ENCODE measurements at regions not wholly inside any gene's neighbourhood (a gene's known extent, or its start where the extent isn't known, plus 50 kb on each side); places are given as distances from the start of the nearest gene placed in this dataset.

GRCh38 chr14:49016381-49016780, 569.8 kb downstream of the RPS29 start (continued):
- TF ChIP-seq PRDM6 (tag by site-specific recombination; IDR thresholded peaks at IDR 0.05), result no peak

GRCh38 chr14:49014476-49014875, 571.7 kb downstream of the RPS29 start:
- POLR2A ChIA-PET, result interaction anchor here (0.6 kb wide), 1 partner anchor 38 kb away, joined by 4 read pairs; no protein-coding TSS in a partner anchor
- Histone ChIP-seq H3K36me3 (ENCODE audit: control insufficient read depth in 2 of 2, insufficient read depth in 1 of 2, low read length in 2 of 2) (no peaks in the 10 kb centered on the region), H3K4me1 (ENCODE audit: control insufficient read depth, insufficient read depth, low read length) (no peaks in the 10 kb centered on the region), H3K27ac (ENCODE audit: extremely low read depth, low read depth, low read length) (no peak overlapping the region), H3K9me3 (ENCODE audit: control insufficient read depth, insufficient read depth, low read depth, low read length) (no peaks in the 10 kb centered on the region), H3K4me3 (ENCODE audit: low read depth, low read length) (no peak overlapping the region)
- TF ChIP-seq ZNF610 (tag by site-specific recombination; IDR thresholded peaks at IDR 0.05; ENCODE audit: borderline replicate concordance) (no peak), ZNF514 (tag by site-specific recombination; IDR thresholded peaks at IDR 0.05) (no peak), YY2 (tag by site-specific recombination; IDR thresholded peaks at IDR 0.05) (no peak), ZNF561 (tag by site-specific recombination; IDR thresholded peaks at IDR 0.05; ENCODE audit: borderline replicate concordance) (no peak), ZNF248 (tag by site-specific recombination; IDR thresholded peaks at IDR 0.05) (no peak), ZSCAN16 (tag by site-specific recombination; IDR thresholded peaks at IDR 0.05) (no peak), ZSCAN23 (tag by site-specific recombination; IDR thresholded peaks at IDR 0.05) (no peak), ZNF280D (tag by site-specific recombination; IDR thresholded peaks at IDR 0.05) (no peak), ZBTB11 (tag by site-specific recombination; conservative IDR thresholded peaks at IDR 0.05; ENCODE audit: low read depth) (no peak), ZNF48 (tag by site-specific recombination; IDR thresholded peaks at IDR 0.05) (no peak), ZNF394 (tag by site-specific recombination; IDR thresholded peaks at IDR 0.05; ENCODE audit: borderline replicate concordance) (no peak), ZNF791 (tag by site-specific recombination; IDR thresholded peaks at IDR 0.05) (no peak), ZNF169 (tag by site-specific recombination; IDR thresholded peaks at IDR 0.05) (no peak)
- CTCF ChIA-PET, result no interaction called here

- POLR2A ChIA-PET, result no interaction called here
- no peak for TF ChIP-seq ZNF391 (tag by site-specific recombination; IDR thresholded peaks at IDR 0.05; ENCODE audit: borderline replicate concordance, low read depth)
- no peak for TF ChIP-seq PRDM10 (tag by site-specific recombination; IDR thresholded peaks at IDR 0.05)
- TF ChIP-seq ZNF221 (tag by site-specific recombination; IDR thresholded peaks at IDR 0.05; ENCODE audit: borderline replicate concordance), result no peak
- TF ChIP-seq REPIN1 (tag by site-specific recombination; IDR thresholded peaks at IDR 0.05; ENCODE audit: low read depth), result no peak
- no peak for TF ChIP-seq ZNF155 (tag by site-specific recombination; IDR thresholded peaks at IDR 0.05)
- no peak for TF ChIP-seq SCRT2 (tag by site-specific recombination; IDR thresholded peaks at IDR 0.05)
- no peak for TF ChIP-seq ZNF426 (tag by site-specific recombination; IDR thresholded peaks at IDR 0.05)
- TF ChIP-seq ZNF548 (tag by site-specific recombination; IDR thresholded peaks at IDR 0.05), result no peak
- TF ChIP-seq ZNF121 (tag by site-specific recombination; IDR thresholded peaks at IDR 0.05), result no peak
- TF ChIP-seq YY1 (tag by site-specific recombination; IDR thresholded peaks at IDR 0.05), result no peak
Measured at GRCh38 chr14:49008363-49008762, 577.8 kb downstream of the RPS29 start.

More at GRCh38 chr14:49008363-49008762, 577.8 kb downstream of the RPS29 start:
- no peak overlapping the region for H3K4me3 ChIP-seq (ENCODE audit: low read depth, low read length)
- no peaks in the 10 kb centered on the region for H3K36me3 ChIP-seq (ENCODE audit: control insufficient read depth in 2 of 2, insufficient read depth in 1 of 2, low read length in 2 of 2)
- no peaks in the 10 kb centered on the region for H3K4me1 ChIP-seq (ENCODE audit: control insufficient read depth, insufficient read depth, low read length)
- CTCF ChIA-PET, result no interaction called here
- H3K27ac ChIP-seq (ENCODE audit: extremely low read depth, low read depth, low read length), result no peak overlapping the region
- no peaks in the 10 kb centered on the region for H3K9me3 ChIP-seq (ENCODE audit: control insufficient read depth, insufficient read depth, low read depth, low read length)
